ENCODE measurements at regions not wholly inside any gene's neighbourhood (a gene's known extent, or its start where the extent isn't known, plus 50 kb on each side); places are given as distances from the start of the nearest gene placed in this dataset.
A peak's percentile ranks its signal among the peaks of the same experiment; 100 is the strongest.
"Not testable (repeated sequence)": the region's sequence is repeated elsewhere in the genome, so short reads cannot be mapped to it uniquely, and the experiment has no call there.

DNA sequence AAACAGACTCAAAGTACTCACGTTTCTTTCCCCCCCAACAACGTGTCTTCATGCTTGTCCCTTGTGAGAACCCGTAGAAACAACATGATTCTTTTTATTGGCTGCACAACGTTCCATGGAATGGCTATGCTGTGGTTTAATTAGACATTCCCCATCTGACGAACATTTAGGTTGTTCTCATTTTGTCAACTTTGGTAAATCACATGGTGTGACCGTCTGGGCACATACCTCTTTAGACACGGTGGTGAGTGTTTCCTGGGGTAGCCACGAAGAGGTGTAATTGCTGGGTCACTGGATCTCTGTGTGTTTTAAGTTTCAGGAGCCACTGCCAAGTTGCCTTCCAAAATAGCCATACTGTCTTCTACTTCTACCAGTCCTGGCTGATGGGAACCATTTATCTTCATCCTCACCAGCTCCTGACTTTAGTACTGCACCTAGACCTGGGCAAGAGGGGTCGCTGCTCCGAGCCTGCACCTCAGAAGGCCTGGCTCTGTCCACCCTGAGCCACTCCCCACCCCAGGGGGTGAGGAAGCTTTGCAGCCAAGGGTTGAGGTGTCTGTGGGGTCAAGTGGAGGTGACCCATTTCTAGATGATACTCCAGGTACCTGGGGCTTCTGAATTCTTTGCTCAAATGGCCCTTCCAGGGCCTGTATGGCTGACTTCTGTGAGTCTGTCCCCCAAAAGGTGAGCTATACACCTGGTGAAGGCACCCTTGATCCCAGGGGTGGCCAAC lies 84.7 kb downstream of the IRX5 start:
- H3K9me3 ChIP-seq (ENCODE audit: control insufficient read depth, low read depth, low read length) = peaks cover 9% of the 10 kb centered on the region
- no peaks in the 10 kb centered on the region for H3K27me3 ChIP-seq (ENCODE audit: control insufficient read depth, insufficient read depth, low read length)
- no peak for DNase-seq
- H3K4me3 ChIP-seq (ENCODE audit: low read length) = no peak overlapping the region
- H3K36me3 ChIP-seq (ENCODE audit: control insufficient read depth, insufficient read depth, low read length) = no peaks in the 10 kb centered on the region
- no peaks in the 10 kb centered on the region for H3K4me1 ChIP-seq (ENCODE audit: control insufficient read depth, insufficient read depth, low read length)
- no peak overlapping the region for H3K27ac ChIP-seq (ENCODE audit: low read length)
- 80% methylated on average over 2 of the region's 10 CpGs for WGBS (ENCODE audit: insufficient coverage, low lambda C conversion rate)

GRCh38 chr16:55016515-55016914 lies 85.8 kb downstream of the IRX5 start:
- Histone ChIP-seq H3K4me3 (ENCODE audit: low read length) (no peak overlapping the region), H3K36me3 (ENCODE audit: control insufficient read depth, insufficient read depth, low read length) (no peaks in the 10 kb centered on the region), H3K27ac (ENCODE audit: low read length) (no peak overlapping the region), H3K9me3 (ENCODE audit: control insufficient read depth, low read depth, low read length) (peaks cover 9% of the 10 kb centered on the region), H3K27me3 (ENCODE audit: control insufficient read depth, insufficient read depth, low read length) (no peaks in the 10 kb centered on the region), H3K4me1 (ENCODE audit: control insufficient read depth, insufficient read depth, low read length) (no peaks in the 10 kb centered on the region)
- no CpG with 5 or more reads among the region's 9 CpGs for WGBS (ENCODE audit: insufficient coverage, low lambda C conversion rate)
- DNase-seq = no peak

GRCh38 chr16:55017321-55017720 lies 86.7 kb downstream of the IRX5 start:
- DNase-seq = no peak
- H3K27ac ChIP-seq (ENCODE audit: low read length) = no peak overlapping the region
- H3K36me3 ChIP-seq (ENCODE audit: control insufficient read depth, insufficient read depth, low read length) = no peaks in the 10 kb centered on the region
- no peaks in the 10 kb centered on the region for H3K4me1 ChIP-seq (ENCODE audit: control insufficient read depth, insufficient read depth, low read length)
- WGBS (ENCODE audit: insufficient coverage, low lambda C conversion rate) = no CpG with 5 or more reads among the region's 6 CpGs
- H3K9me3 ChIP-seq (ENCODE audit: control insufficient read depth, low read depth, low read length) = peaks cover 9% of the 10 kb centered on the region
- H3K4me3 ChIP-seq (ENCODE audit: low read length) = no peak overlapping the region
- no peaks in the 10 kb centered on the region for H3K27me3 ChIP-seq (ENCODE audit: control insufficient read depth, insufficient read depth, low read length)

DNA sequence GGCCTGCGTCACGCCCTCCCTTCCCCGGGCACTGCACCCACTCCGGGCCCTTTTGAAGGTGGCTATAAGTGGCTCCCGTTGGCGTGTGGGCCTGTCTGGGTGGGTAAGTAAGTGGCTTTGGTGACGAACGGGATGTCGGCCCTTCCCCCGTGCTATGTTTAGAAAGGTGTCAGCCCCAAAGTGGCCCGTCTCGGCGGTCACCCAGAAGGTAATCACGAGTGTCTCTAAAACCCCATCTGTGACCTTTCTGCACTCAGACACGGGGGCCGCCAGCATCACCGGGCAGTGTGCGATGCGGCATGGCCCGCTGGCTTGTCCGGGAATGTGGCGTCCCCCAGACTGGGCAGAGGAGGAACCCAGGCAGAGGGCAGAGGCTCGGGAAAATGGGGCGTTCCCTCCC lies 88.2 kb downstream of the IRX5 start:
- peaks cover 9% of the 10 kb centered on the region for H3K9me3 ChIP-seq (ENCODE audit: control insufficient read depth, low read depth, low read length)
- H3K4me3 ChIP-seq (ENCODE audit: low read length) = no peak overlapping the region
- no peak overlapping the region for H3K27ac ChIP-seq (ENCODE audit: low read length)
- H3K27me3 ChIP-seq (ENCODE audit: control insufficient read depth, insufficient read depth, low read length) = no peaks in the 10 kb centered on the region
- H3K4me1 ChIP-seq (ENCODE audit: control insufficient read depth, insufficient read depth, low read length) = no peaks in the 10 kb centered on the region
- DNase-seq = no peak
- H3K36me3 ChIP-seq (ENCODE audit: control insufficient read depth, insufficient read depth, low read length) = no peaks in the 10 kb centered on the region
- no CpG with 5 or more reads among the region's 24 CpGs for WGBS (ENCODE audit: insufficient coverage, low lambda C conversion rate)

GRCh38 chr16:55019419-55020131 lies 88.9 kb downstream of the IRX5 start:
- Histone ChIP-seq H3K27ac (ENCODE audit: low read length) (no peak overlapping the region), H3K27me3 (ENCODE audit: control insufficient read depth, insufficient read depth, low read length) (no peaks in the 10 kb centered on the region), H3K9me3 (ENCODE audit: control insufficient read depth, low read depth, low read length) (peaks cover 9% of the 10 kb centered on the region), H3K4me3 (ENCODE audit: low read length) (no peak overlapping the region), H3K4me1 (ENCODE audit: control insufficient read depth, insufficient read depth, low read length) (no peaks in the 10 kb centered on the region), H3K36me3 (ENCODE audit: control insufficient read depth, insufficient read depth, low read length) (no peaks in the 10 kb centered on the region)
- DNase-seq = no peak
- WGBS (ENCODE audit: insufficient coverage, low lambda C conversion rate) = 100% methylated on average over 2 of the region's 9 CpGs

- DNase-seq = peak in 1 of 2 donors; percentile 68
- no CpG with 5 or more reads among the region's 11 CpGs for WGBS (ENCODE audit: insufficient coverage, low lambda C conversion rate)
- no peak overlapping the region for H3K4me3 ChIP-seq (ENCODE audit: low read length)
- H3K36me3 ChIP-seq (ENCODE audit: control insufficient read depth, insufficient read depth, low read length) = no peaks in the 10 kb centered on the region
- peaks cover 9% of the 10 kb centered on the region for H3K9me3 ChIP-seq (ENCODE audit: control insufficient read depth, low read depth, low read length)
- no peak overlapping the region for H3K27ac ChIP-seq (ENCODE audit: low read length)
- no peaks in the 10 kb centered on the region for H3K27me3 ChIP-seq (ENCODE audit: control insufficient read depth, insufficient read depth, low read length)
- no peaks in the 10 kb centered on the region for H3K4me1 ChIP-seq (ENCODE audit: control insufficient read depth, insufficient read depth, low read length)
These were observed 91.2 kb downstream of the IRX5 start for GRCh38 chr16:55021595-55022475.

DNA sequence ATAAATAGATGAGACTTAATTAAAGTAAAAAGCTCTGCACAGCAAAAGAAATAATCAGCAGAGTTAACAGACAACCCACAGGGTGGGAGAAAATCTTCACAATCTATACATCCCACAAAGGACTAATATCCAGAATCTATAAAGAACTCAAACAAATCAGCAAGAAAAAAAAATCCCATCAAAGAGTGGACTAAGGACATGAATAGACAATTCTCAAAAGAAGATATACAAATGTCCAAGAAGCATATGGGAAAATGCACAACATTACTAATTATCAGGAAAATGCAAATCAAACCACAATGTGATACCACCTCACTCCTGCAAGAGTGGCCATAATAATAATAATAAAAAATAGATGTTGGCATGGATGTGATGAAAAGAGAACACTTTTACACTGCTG lies 96.6 kb downstream of the IRX5 start:
- H3K4me1 ChIP-seq (ENCODE audit: control insufficient read depth, insufficient read depth, low read length); H3K9me3 ChIP-seq (ENCODE audit: control insufficient read depth, low read depth, low read length); H3K36me3 ChIP-seq (ENCODE audit: control insufficient read depth, insufficient read depth, low read length); DNase-seq; H3K27me3 ChIP-seq (ENCODE audit: control insufficient read depth, insufficient read depth, low read length); H3K4me3 ChIP-seq (ENCODE audit: low read length); H3K27ac ChIP-seq (ENCODE audit: low read length): not testable (repeated sequence)

- H3K36me3 ChIP-seq (ENCODE audit: control insufficient read depth, insufficient read depth, low read length) = no peaks in the 10 kb centered on the region
- DNase-seq = no peak
- peaks cover 3% of the 10 kb centered on the region for H3K27me3 ChIP-seq (ENCODE audit: control insufficient read depth, insufficient read depth, low read length)
- H3K4me1 ChIP-seq (ENCODE audit: control insufficient read depth, insufficient read depth, low read length) = no peaks in the 10 kb centered on the region
- H3K4me3 ChIP-seq (ENCODE audit: low read length) = no peak overlapping the region
- no peaks in the 10 kb centered on the region for H3K9me3 ChIP-seq (ENCODE audit: control insufficient read depth, low read depth, low read length)
- no peak overlapping the region for H3K27ac ChIP-seq (ENCODE audit: low read length)
- 89% methylated on average over 1 of the region's 1 CpG for WGBS (ENCODE audit: insufficient coverage, low lambda C conversion rate)
These were observed 98.8 kb downstream of the IRX5 start for GRCh38 chr16:55029509-55029908.

- H3K4me3 ChIP-seq (ENCODE audit: low read length) = no peak overlapping the region
- 60% methylated on average over 1 of the region's 5 CpGs for WGBS (ENCODE audit: insufficient coverage, low lambda C conversion rate)
- DNase-seq = no peak
These were observed 100.3 kb downstream of the IRX5 start for GRCh38 chr16:55030944-55031343.

DNA sequence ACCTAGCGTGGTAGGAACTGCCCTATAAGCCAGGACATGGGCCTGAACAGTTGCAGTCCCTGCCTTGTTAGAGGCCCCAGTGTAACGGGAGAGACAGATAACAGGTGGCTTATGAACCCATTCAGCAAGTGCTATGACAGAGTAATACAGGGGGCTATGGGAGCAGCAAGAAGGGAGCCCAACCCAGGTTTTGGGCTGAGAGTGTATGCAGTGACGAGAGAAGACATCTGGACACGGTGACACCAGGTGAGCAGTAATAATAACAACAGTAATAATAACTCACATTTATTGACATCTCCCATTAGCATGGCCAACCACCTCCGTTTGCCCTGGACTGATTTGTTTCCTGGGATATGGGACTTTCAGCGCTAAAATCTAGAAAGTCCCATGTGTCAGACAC lies 100.8 kb downstream of the IRX5 start:
- H3K4me3 ChIP-seq (ENCODE audit: low read length) = no peak overlapping the region
- WGBS (ENCODE audit: insufficient coverage, low lambda C conversion rate) = no CpG with 5 or more reads among the region's 6 CpGs
- no peak overlapping the region for H3K27ac ChIP-seq (ENCODE audit: low read length)
- H3K4me1 ChIP-seq (ENCODE audit: control insufficient read depth, insufficient read depth, low read length) = no peaks in the 10 kb centered on the region
- no peaks in the 10 kb centered on the region for H3K36me3 ChIP-seq (ENCODE audit: control insufficient read depth, insufficient read depth, low read length)
- peaks cover 3% of the 10 kb centered on the region for H3K27me3 ChIP-seq (ENCODE audit: control insufficient read depth, insufficient read depth, low read length)
- DNase-seq = no peak
- H3K9me3 ChIP-seq (ENCODE audit: control insufficient read depth, low read depth, low read length) = no peaks in the 10 kb centered on the region

More at GRCh38 chr16:55030944-55031343, 100.3 kb downstream of the IRX5 start:
- Histone ChIP-seq H3K36me3 (ENCODE audit: control insufficient read depth, insufficient read depth, low read length) (no peaks in the 10 kb centered on the region), H3K4me1 (ENCODE audit: control insufficient read depth, insufficient read depth, low read length) (no peaks in the 10 kb centered on the region), H3K27me3 (ENCODE audit: control insufficient read depth, insufficient read depth, low read length) (peaks cover 3% of the 10 kb centered on the region), H3K27ac (ENCODE audit: low read length) (no peak overlapping the region), H3K9me3 (ENCODE audit: control insufficient read depth, low read depth, low read length) (no peaks in the 10 kb centered on the region)
